Adrenal gland (tissue), 5 donors: ENCODE measurements at regions not wholly inside any gene's neighbourhood (a gene's known extent, or its start where the extent isn't known, plus 50 kb on each side); places are given as distances from the start of the nearest gene placed in this dataset.

Source experiments
- CTCF ChIP-seq, 6 experiments: fragments of 450-650 bp in 4 of 6; fragments of 200-600 bp in 2 of 6; sonication (generic) in 1 of 6; IDR thresholded peaks; 1 replicate in 5 of 6; 2 replicates in 1 of 6; pipeline versions ENCODE4 v1.5.1 to v1.8.0; 2016 to 2021; ENCODE audit warnings: antibody characterized with exemption in 6 of 6, mild to moderate bottlenecking in 2 of 6, moderate library complexity in 1 of 6
- POLR2A ChIP-seq, 2 donors: fragments of 450-650 bp; IDR thresholded peaks; one replicate each; pipeline ENCODE4 v1.6.1; 2017; ENCODE audit warnings: antibody characterized with exemption in 2 of 2, mild to moderate bottlenecking in 2 of 2, moderate library complexity in 1 of 2
- donor health status: DM: no; HTN: no; CAD: no.

GRCh38 chrX:109871121-109871888 lies 131.6 kb upstream of the TMEM164 start:
- TF ChIP-seq CTCF (IDR thresholded peaks at IDR 0.05) = no peak
- no peak for TF ChIP-seq POLR2A (IDR thresholded peaks at IDR 0.05)
